ENCODE measurements at regions not wholly inside any gene's neighbourhood (a gene's known extent, or its start where the extent isn't known, plus 50 kb on each side); places are given as distances from the start of the nearest gene placed in this dataset.

- Histone ChIP-seq H3K4me1 (no peaks in the 10 kb centered on the region), H3K4me3 (no peak overlapping the region), H3K27ac (no peak overlapping the region), H3K36me3 (no peaks in the 10 kb centered on the region), H3K27me3 (no peaks in the 10 kb centered on the region), H3K9me3 (no peaks in the 10 kb centered on the region)
- no peak for DNase-seq (ENCODE audit: low spot score)
- TF ChIP-seq, protein P1, sequence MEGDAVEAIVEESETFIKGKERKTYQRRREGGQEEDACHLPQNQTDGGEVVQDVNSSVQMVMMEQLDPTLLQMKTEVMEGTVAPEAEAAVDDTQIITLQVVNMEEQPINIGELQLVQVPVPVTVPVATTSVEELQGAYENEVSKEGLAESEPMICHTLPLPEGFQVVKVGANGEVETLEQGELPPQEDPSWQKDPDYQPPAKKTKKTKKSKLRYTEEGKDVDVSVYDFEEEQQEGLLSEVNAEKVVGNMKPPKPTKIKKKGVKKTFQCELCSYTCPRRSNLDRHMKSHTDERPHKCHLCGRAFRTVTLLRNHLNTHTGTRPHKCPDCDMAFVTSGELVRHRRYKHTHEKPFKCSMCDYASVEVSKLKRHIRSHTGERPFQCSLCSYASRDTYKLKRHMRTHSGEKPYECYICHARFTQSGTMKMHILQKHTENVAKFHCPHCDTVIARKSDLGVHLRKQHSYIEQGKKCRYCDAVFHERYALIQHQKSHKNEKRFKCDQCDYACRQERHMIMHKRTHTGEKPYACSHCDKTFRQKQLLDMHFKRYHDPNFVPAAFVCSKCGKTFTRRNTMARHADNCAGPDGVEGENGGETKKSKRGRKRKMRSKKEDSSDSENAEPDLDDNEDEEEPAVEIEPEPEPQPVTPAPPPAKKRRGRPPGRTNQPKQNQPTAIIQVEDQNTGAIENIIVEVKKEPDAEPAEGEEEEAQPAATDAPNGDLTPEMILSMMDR (IDR thresholded peaks at IDR 0.05) = no peak
Measured at GRCh38 chr5:163245584-163245983, 191.8 kb upstream of the CCNG1 start.

GRCh38 chr5:163248333-163248732, 189.1 kb upstream of the CCNG1 start:
- Histone ChIP-seq H3K36me3 (no peaks in the 10 kb centered on the region), H3K27me3 (no peaks in the 10 kb centered on the region), H3K4me1 (no peaks in the 10 kb centered on the region), H3K9me3 (no peaks in the 10 kb centered on the region), H3K4me3 (no peak overlapping the region), H3K27ac (no peak overlapping the region)
- no peak for DNase-seq (ENCODE audit: low spot score)
- TF ChIP-seq, protein P1 (IDR thresholded peaks at IDR 0.05) = no peak

GRCh38 chr5:163248871-163249270, 188.5 kb upstream of the CCNG1 start:
- TF ChIP-seq, protein P1 (IDR thresholded peaks at IDR 0.05) = no peak
- H3K4me3 ChIP-seq = no peak overlapping the region
- no peaks in the 10 kb centered on the region for H3K36me3 ChIP-seq
- H3K4me1 ChIP-seq = no peaks in the 10 kb centered on the region
- H3K27me3 ChIP-seq = no peaks in the 10 kb centered on the region
- H3K9me3 ChIP-seq = no peaks in the 10 kb centered on the region
- H3K27ac ChIP-seq = no peak overlapping the region
- DNase-seq (ENCODE audit: low spot score) = no peak

DNA sequence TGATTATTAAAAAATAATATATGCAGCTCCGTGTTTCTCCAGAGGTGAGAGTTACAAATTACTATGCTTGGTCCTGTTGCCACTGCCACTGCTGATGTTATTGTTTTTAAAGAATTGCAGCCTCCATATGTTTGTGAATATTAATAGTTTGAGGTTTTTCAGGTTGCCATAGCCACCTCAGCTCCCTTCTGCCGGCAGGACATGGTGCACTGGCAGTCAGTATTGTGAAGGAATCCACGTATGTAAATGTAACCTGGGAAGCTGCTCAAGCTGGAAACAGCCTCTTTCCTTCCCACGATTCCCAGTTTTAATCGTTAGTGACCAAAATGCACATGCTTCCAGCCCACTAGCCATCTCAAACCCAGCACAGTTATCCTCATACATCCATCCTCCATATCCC, 184.4 kb upstream of the CCNG1 start:
- Histone ChIP-seq H3K4me1 (no peaks in the 10 kb centered on the region), H3K27me3 (no peaks in the 10 kb centered on the region), H3K36me3 (no peaks in the 10 kb centered on the region), H3K9me3 (no peaks in the 10 kb centered on the region), H3K27ac (no peak overlapping the region), H3K4me3 (no peak overlapping the region)
- no peak for DNase-seq (ENCODE audit: low spot score)
- TF ChIP-seq, protein P1 (IDR thresholded peaks at IDR 0.05) = no peak

GRCh38 chr5:163259495-163259894, 177.9 kb upstream of the CCNG1 start:
- Histone ChIP-seq H3K9me3 (peaks cover 0 to 9% of the 10 kb centered on the region in 2 donors), H3K4me3 (no peak overlapping the region), H3K27ac (no peak overlapping the region), H3K36me3 (no peaks in the 10 kb centered on the region), H3K27me3 (no peaks in the 10 kb centered on the region), H3K4me1 (no peaks in the 10 kb centered on the region)
- TF ChIP-seq, protein P1 (IDR thresholded peaks at IDR 0.05) = no peak
- DNase-seq (ENCODE audit: low spot score) = no peak

- Histone ChIP-seq H3K27ac (no peak overlapping the region), H3K4me3 (no peak overlapping the region), H3K27me3 (no peaks in the 10 kb centered on the region), H3K9me3 (peaks cover 0 to 9% of the 10 kb centered on the region in 2 donors), H3K36me3 (no peaks in the 10 kb centered on the region), H3K4me1 (no peaks in the 10 kb centered on the region)
- DNase-seq (ENCODE audit: low spot score) = no peak
- TF ChIP-seq, protein P1 (IDR thresholded peaks at IDR 0.05) = no peak
Measured at GRCh38 chr5:163260471-163260870, 176.9 kb upstream of the CCNG1 start.
